ENCODE measurements at regions not wholly inside any gene's neighbourhood (a gene's known extent, or its start where the extent isn't known, plus 50 kb on each side); places are given as distances from the start of the nearest gene placed in this dataset.

DNA sequence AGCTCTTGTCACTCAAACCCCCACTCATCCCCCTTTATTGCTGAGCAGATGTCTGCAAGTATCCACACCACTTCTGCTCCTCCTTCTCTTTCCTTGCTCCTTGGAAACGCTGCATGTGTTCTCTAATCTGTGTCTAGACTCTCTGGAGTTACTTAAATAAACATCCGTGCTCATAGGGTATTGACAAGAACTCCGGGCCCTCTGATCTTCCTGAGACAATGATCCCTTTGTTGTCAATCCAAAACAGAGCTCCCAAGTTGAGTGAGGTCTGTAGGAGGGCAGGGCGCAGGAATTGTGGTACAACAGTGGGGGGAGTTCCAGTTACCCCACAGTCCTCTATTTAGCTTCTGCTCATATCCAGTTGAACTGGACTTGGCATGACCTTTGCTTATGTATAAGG is 489.0 kb downstream of the SNAPC1 start:
- TF ChIP-seq, protein P1, sequence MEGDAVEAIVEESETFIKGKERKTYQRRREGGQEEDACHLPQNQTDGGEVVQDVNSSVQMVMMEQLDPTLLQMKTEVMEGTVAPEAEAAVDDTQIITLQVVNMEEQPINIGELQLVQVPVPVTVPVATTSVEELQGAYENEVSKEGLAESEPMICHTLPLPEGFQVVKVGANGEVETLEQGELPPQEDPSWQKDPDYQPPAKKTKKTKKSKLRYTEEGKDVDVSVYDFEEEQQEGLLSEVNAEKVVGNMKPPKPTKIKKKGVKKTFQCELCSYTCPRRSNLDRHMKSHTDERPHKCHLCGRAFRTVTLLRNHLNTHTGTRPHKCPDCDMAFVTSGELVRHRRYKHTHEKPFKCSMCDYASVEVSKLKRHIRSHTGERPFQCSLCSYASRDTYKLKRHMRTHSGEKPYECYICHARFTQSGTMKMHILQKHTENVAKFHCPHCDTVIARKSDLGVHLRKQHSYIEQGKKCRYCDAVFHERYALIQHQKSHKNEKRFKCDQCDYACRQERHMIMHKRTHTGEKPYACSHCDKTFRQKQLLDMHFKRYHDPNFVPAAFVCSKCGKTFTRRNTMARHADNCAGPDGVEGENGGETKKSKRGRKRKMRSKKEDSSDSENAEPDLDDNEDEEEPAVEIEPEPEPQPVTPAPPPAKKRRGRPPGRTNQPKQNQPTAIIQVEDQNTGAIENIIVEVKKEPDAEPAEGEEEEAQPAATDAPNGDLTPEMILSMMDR (IDR thresholded peaks at IDR 0.05) = no peak
- TF ChIP-seq POLR2A (IDR thresholded peaks at IDR 0.05) = no peak
